HEK293 (cell line): ENCODE measurements at regions not wholly inside any gene's neighbourhood (a gene's known extent, or its start where the extent isn't known, plus 50 kb on each side); places are given as distances from the start of the nearest gene placed in this dataset.

ENCODE experiments used
- CTCF ChIP-seq: fragments of 450-650 bp; formaldehyde crosslinking; IDR thresholded peaks from 2 replicates; pipeline ENCODE4 v1.5.1; 2016; ENCODE audit warnings: missing biosample characterization, missing genetic modification characterization
- ELK4 ChIP-seq: IDR thresholded peaks from 2 replicates; pipeline ENCODE4 v1.6.1; 2011; ENCODE audit warnings: mild to moderate bottlenecking, low read depth, low read length, borderline replicate concordance
- SETDB1 ChIP-seq: IDR thresholded peaks from one replicate; pipeline ENCODE4 v1.6.1; 2017; ENCODE audit warnings: mild to moderate bottlenecking, low read length, moderate library complexity, mixed read lengths; ENCODE audit not compliant: insufficient read length
- ZBTB17 ChIP-seq: fragments of 450-650 bp; formaldehyde crosslinking; IDR thresholded peaks from 2 replicates; pipeline ENCODE4 v1.5.1; 2016; ENCODE audit warnings: missing biosample characterization, missing genetic modification characterization
- ZNF274 ChIP-seq, 2 experiments: fragments of 200-500 bp in 1 of 2; fragments of 450-650 bp in 1 of 2; sonication (Bioruptor generic) in 1 of 2; formaldehyde crosslinking in 1 of 2; IDR thresholded peaks; 2 replicates each; pipeline versions ENCODE4 v1.5.1 to v1.6.1; 2014 to 2016; ENCODE audit warnings: borderline replicate concordance in 1 of 2, inconsistent platforms in 1 of 2, low read length in 1 of 2, missing biosample characterization in 1 of 2, missing genetic modification characterization in 1 of 2
- ZNF335 ChIP-seq: fragments of 450-650 bp; formaldehyde crosslinking; conservative IDR thresholded peaks from 2 replicates; pipeline ENCODE4 v1.5.1; 2016; ENCODE audit warnings: missing biosample characterization, missing genetic modification characterization
- ZNF558 ChIP-seq: fragments of 450-650 bp; formaldehyde crosslinking; IDR thresholded peaks from 2 replicates; pipeline ENCODE4 v1.5.1; 2016; ENCODE audit warnings: missing biosample characterization, missing genetic modification characterization
- ZNF792 ChIP-seq: fragments of 450-650 bp; formaldehyde crosslinking; IDR thresholded peaks from 2 replicates; pipeline ENCODE4 v1.5.1; 2016; ENCODE audit warnings: missing biosample characterization, missing genetic modification characterization

- TF ChIP-seq SETDB1 (no peak), CTCF (tag by site-specific recombination) (no peak), ZNF335 (no peak), ELK4 (no peak), ZNF274 (IDR thresholded peaks at IDR 0.05; ENCODE audit: low read length) (no peak), ZNF274 (tag by site-specific recombination; IDR thresholded peaks at IDR 0.05; ENCODE audit: borderline replicate concordance) (no peak), ZBTB17 (no peak), ZNF792 (tag by site-specific recombination) (no peak), ZNF558 (no peak)
Observed at GRCh38 chr21:28823429-28823828, 169.2 kb downstream of the LTN1 start.
